ENCODE measurements at regions not wholly inside any gene's neighbourhood (a gene's known extent, or its start where the extent isn't known, plus 50 kb on each side); places are given as distances from the start of the nearest gene placed in this dataset.

DNA sequence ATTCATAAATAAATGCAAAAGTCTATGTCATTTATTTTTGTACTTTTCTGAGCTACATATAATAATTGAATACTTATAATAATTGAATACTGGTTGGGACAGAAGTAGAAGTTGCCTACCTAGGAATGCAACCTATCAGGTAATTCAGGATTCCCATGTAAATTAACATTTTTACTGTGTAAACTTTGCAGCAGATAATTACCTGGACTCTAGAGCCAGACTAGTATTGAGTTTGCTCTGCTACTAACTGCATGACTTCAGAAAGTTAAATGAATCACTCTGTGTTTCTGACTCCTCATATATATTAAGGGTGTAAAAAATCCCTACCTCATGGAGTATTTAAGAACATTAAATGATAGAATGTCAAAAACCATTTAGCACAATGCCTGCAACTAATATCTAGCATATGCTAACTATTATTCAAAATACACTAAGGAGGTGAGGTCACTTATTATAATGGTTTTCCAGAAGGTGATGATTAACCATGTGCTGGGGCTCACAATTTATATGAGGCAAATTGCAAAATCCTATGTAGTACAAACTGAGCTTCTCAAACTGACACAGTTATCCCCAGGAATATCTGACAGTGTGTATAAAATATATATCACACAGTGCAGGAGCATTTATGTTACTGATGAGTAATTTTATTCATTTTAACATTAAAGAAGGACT is 138.1 kb upstream of the ANO3 start:
- TF ChIP-seq, protein P1, sequence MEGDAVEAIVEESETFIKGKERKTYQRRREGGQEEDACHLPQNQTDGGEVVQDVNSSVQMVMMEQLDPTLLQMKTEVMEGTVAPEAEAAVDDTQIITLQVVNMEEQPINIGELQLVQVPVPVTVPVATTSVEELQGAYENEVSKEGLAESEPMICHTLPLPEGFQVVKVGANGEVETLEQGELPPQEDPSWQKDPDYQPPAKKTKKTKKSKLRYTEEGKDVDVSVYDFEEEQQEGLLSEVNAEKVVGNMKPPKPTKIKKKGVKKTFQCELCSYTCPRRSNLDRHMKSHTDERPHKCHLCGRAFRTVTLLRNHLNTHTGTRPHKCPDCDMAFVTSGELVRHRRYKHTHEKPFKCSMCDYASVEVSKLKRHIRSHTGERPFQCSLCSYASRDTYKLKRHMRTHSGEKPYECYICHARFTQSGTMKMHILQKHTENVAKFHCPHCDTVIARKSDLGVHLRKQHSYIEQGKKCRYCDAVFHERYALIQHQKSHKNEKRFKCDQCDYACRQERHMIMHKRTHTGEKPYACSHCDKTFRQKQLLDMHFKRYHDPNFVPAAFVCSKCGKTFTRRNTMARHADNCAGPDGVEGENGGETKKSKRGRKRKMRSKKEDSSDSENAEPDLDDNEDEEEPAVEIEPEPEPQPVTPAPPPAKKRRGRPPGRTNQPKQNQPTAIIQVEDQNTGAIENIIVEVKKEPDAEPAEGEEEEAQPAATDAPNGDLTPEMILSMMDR (IDR thresholded peaks at IDR 0.05): no peak
- no peak for TF ChIP-seq POLR2A (IDR thresholded peaks at IDR 0.05)
